SKM-1 (cell line): ENCODE measurements at regions not wholly inside any gene's neighbourhood (a gene's known extent, or its start where the extent isn't known, plus 50 kb on each side); places are given as distances from the start of the nearest gene placed in this dataset.
"Not testable (repeated sequence)": the region's sequence is repeated elsewhere in the genome, so short reads cannot be mapped to it uniquely, and the experiment has no call there.

Source experiments
- DNase-seq: peaks from one replicate; lab custom pipeline; 2025; ENCODE audit not compliant: unreplicated experiment; lab: John Stamatoyannopoulos, UW

- DNase-seq: no peak
Observed at GRCh38 chr5:128711216-128711615, 173.2 kb upstream of the FBN2 start.

- no peak for DNase-seq
Observed at GRCh38 chr5:128714551-128714950, 176.5 kb upstream of the FBN2 start.

GRCh38 chr5:128722551-128722950 lies 184.5 kb upstream of the FBN2 start:
- DNase-seq: no peak

- not testable (repeated sequence) for DNase-seq
Observed at GRCh38 chr5:128730021-128730420, 192.0 kb upstream of the FBN2 start.

GRCh38 chr5:128735656-128736055 lies 197.6 kb upstream of the FBN2 start:
- DNase-seq: not testable (repeated sequence)

- no peak for DNase-seq
Observed at GRCh38 chr5:128736553-128736952, 198.5 kb upstream of the FBN2 start.

- DNase-seq: no peak
Observed at GRCh38 chr5:128749136-128749898, 211.3 kb upstream of the FBN2 start.

- no peak for DNase-seq
Observed at GRCh38 chr5:128750155-128750554, 212.1 kb upstream of the FBN2 start.

- DNase-seq: no peak
Observed at GRCh38 chr5:128757196-128757959, 207.9 kb upstream of the SLC27A6 start.

- DNase-seq: no peak
Observed at GRCh38 chr5:128762661-128763306, 202.5 kb upstream of the SLC27A6 start.

GRCh38 chr5:128763321-128763720 lies 202.0 kb upstream of the SLC27A6 start:
- no peak for DNase-seq

- no peak for DNase-seq
Observed at GRCh38 chr5:128764601-128765310, 200.5 kb upstream of the SLC27A6 start.

- no peak for DNase-seq
Observed at GRCh38 chr5:128765448-128766061, 199.7 kb upstream of the SLC27A6 start.

- DNase-seq: no peak
Observed at GRCh38 chr5:128766406-128766805, 198.9 kb upstream of the SLC27A6 start.

GRCh38 chr5:128770907-128771306 lies 194.4 kb upstream of the SLC27A6 start:
- DNase-seq: no peak

GRCh38 chr5:128772356-128772755 lies 192.9 kb upstream of the SLC27A6 start:
- DNase-seq: no peak

GRCh38 chr5:128773378-128773777 lies 191.9 kb upstream of the SLC27A6 start:
- no peak for DNase-seq

GRCh38 chr5:128774605-128775004 lies 190.7 kb upstream of the SLC27A6 start:
- DNase-seq: peak; percentile 14

GRCh38 chr5:128775558-128775957 lies 189.7 kb upstream of the SLC27A6 start:
- DNase-seq: no peak

GRCh38 chr5:128777052-128777451 lies 188.2 kb upstream of the SLC27A6 start:
- DNase-seq: no peak

GRCh38 chr5:128778474-128778873 lies 186.8 kb upstream of the SLC27A6 start:
- no peak for DNase-seq
